ENCODE measurements at regions not wholly inside any gene's neighbourhood (a gene's known extent, or its start where the extent isn't known, plus 50 kb on each side); places are given as distances from the start of the nearest gene placed in this dataset.

- DNase-seq (ENCODE audit: low read depth, low spot score) (no peak), FAIRE-seq (no peak)
- H3K9ac ChIP-seq (replicated peaks; ENCODE audit: extremely low read depth, insufficient read depth, low read length) = no peak overlapping the region
- no peaks in the 10 kb centered on the region for H3K79me2 ChIP-seq (ENCODE audit: control insufficient read depth, insufficient read depth, low read length)
- no peaks in the 10 kb centered on the region for H3K36me3 ChIP-seq (ENCODE audit: control insufficient read depth in 2 of 2, extremely low read depth in 1 of 2, insufficient read depth in 2 of 2, low read length in 2 of 2)
- no peak overlapping the region for H3K4me2 ChIP-seq (ENCODE audit: insufficient read depth, low read length)
- intact Hi-C loops (cut with micrococcal nuclease) (no loop called here), dilution Hi-C loops (cut with MboI; ENCODE audit: extremely low pct_ligation_motif_present, low sequenced_read_pairs) (no loop called here)
- no peak for TF ChIP-seq MYC (IDR thresholded peaks at IDR 0.05; ENCODE audit: low read depth, low read length)
- TF ChIP-seq, protein P1, sequence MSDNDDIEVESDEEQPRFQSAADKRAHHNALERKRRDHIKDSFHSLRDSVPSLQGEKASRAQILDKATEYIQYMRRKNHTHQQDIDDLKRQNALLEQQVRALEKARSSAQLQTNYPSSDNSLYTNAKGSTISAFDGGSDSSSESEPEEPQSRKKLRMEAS (IDR thresholded peaks at IDR 0.05; ENCODE audit: insufficient read depth, insufficient read length) = no peak
- no peak for TF ChIP-seq GATA2 (IDR thresholded peaks at IDR 0.05; ENCODE audit: insufficient read depth, insufficient read length, low read depth, low read length)
- no peak for TF ChIP-seq JUN (IDR thresholded peaks at IDR 0.05; ENCODE audit: borderline replicate concordance, insufficient read depth, insufficient read length, low read depth)
- TF ChIP-seq EZH2 (IDR thresholded peaks at IDR 0.05; ENCODE audit: borderline replicate concordance, low read depth, low read length, severe bottlenecking) = no peak
- TF ChIP-seq POLR2AphosphoS5 (IDR thresholded peaks at IDR 0.05; ENCODE audit: insufficient read depth, low read depth, low read length) = no peak
- TF ChIP-seq FOS (IDR thresholded peaks at IDR 0.05; ENCODE audit: borderline replicate concordance, insufficient read depth, low read length) = no peak
- TF ChIP-seq, protein P2, sequence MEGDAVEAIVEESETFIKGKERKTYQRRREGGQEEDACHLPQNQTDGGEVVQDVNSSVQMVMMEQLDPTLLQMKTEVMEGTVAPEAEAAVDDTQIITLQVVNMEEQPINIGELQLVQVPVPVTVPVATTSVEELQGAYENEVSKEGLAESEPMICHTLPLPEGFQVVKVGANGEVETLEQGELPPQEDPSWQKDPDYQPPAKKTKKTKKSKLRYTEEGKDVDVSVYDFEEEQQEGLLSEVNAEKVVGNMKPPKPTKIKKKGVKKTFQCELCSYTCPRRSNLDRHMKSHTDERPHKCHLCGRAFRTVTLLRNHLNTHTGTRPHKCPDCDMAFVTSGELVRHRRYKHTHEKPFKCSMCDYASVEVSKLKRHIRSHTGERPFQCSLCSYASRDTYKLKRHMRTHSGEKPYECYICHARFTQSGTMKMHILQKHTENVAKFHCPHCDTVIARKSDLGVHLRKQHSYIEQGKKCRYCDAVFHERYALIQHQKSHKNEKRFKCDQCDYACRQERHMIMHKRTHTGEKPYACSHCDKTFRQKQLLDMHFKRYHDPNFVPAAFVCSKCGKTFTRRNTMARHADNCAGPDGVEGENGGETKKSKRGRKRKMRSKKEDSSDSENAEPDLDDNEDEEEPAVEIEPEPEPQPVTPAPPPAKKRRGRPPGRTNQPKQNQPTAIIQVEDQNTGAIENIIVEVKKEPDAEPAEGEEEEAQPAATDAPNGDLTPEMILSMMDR (IDR thresholded peaks at IDR 0.05; ENCODE audit: extremely low read depth in 1 of 2, insufficient read depth in 1 of 2, low read depth in 1 of 2, low read length in 2 of 2) = no peak
- no peak for TF ChIP-seq POLR2A (IDR thresholded peaks at IDR 0.05; ENCODE audit: low read depth, low read length)
- no TSS peak for BruUV-seq (replicated peaks)
- no peak overlapping the region for H3K27ac ChIP-seq (ENCODE audit: insufficient read depth, low read depth, low read length)
- no peak overlapping the region for H2AFZ ChIP-seq (ENCODE audit: low read depth, low read length)
- POLR2A ChIA-PET = no interaction called here
- no peaks in the 10 kb centered on the region for H3K4me1 ChIP-seq (ENCODE audit: control insufficient read depth, extremely low read depth, insufficient read depth, low read length)
- no peaks in the 10 kb centered on the region for H3K9me1 ChIP-seq (replicated peaks; ENCODE audit: control insufficient read depth, extremely low read depth, insufficient read depth, low read length)
- no peaks in the 10 kb centered on the region for H3K27me3 ChIP-seq (ENCODE audit: control insufficient read depth in 2 of 2, insufficient read depth in 2 of 2, low read length in 2 of 2)
- H4K20me1 ChIP-seq (replicated peaks; ENCODE audit: control insufficient read depth, extremely low read depth, insufficient read depth, low read length) = no peaks in the 10 kb centered on the region
- peaks cover 6% of the 10 kb centered on the region for H3K9me3 ChIP-seq (replicated peaks; ENCODE audit: control insufficient read depth, insufficient read depth, low read length)
- CTCF ChIA-PET = no interaction called here
- no peak overlapping the region for H3K4me3 ChIP-seq (replicated peaks in 1 of 3; ENCODE audit: insufficient read depth in 1 of 3, low read depth in 1 of 3, low read length in 3 of 3)
Observed at GRCh38 chr11:112859787-112860186, 101.4 kb upstream of the NCAM1 start.
